Stimulated activated CD8-positive, alpha-beta memory T cell treated with anti-CD3 and anti-CD28 coated beads, Interleukin-12 subunit alpha, Interleukin-12 subunit beta, amount 100 ng/mL, for 1 hour (primary cell): ENCODE measurements at regions not wholly inside any gene's neighbourhood (a gene's known extent, or its start where the extent isn't known, plus 50 kb on each side); places are given as distances from the start of the nearest gene placed in this dataset.

Experiments used
- DNase-seq: peaks from one replicate; pipeline ENCODE4 v3.0.0-alpha.2; 2020; ENCODE audit warnings: low read depth

DNA sequence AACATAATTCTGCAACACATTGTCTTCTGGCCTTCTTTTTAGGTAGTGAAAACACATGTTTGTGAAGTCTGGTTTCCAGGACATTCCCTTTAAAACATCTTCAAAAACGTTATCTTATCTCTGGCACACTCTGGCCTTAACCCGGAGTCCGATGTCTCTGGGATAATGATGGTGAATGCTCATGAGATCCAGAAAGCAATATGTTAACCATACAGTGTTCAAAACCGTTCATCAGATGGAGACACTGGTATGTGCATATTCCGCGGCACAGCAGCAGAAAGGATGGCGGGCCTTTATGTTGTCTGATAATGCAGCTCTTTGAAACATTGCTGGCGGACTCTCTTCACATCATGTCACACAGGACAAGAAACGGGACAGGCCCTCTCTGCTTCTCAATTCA is 605.2 kb downstream of the CCDC171 start:
- no peak for DNase-seq

DNA sequence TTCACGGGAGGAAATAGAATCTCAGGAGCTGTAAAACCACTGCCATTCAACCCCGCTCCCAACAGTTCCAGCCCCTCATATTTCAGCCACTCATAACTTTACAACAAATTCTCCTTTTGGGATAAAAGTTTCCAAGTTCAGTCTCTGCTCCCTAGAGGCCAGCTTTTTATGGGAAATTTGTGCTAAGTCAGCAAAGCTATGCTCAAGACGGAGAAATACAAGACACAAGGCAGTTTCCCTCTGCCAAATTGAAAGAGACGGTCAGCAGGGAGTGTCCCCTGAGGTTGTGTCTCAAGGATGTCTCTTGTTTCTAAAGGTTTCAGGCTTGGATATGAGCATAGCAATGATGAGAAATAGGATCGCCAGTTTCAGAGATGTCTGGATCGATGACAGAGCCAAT is 608.6 kb downstream of the CCDC171 start:
- no peak for DNase-seq

DNA sequence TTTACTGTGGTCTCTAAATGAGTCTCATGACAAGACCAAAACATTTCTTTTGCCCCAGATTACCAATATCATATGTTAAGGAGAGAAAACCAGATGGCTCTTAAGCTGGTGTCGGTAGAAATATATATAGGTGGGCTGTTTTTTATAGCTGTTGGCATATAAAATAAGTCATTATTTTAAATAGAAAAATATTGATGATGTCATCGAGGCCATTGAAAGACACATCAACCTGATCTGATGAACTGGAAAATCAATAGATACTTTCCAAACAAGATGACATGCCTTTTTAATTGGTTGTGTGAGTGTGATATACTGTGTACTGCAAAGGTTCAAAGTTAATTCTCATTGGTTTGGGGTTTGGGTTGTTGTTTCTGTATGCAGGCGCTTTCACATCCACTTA is 617.3 kb downstream of the CCDC171 start:
- DNase-seq: no peak

DNA sequence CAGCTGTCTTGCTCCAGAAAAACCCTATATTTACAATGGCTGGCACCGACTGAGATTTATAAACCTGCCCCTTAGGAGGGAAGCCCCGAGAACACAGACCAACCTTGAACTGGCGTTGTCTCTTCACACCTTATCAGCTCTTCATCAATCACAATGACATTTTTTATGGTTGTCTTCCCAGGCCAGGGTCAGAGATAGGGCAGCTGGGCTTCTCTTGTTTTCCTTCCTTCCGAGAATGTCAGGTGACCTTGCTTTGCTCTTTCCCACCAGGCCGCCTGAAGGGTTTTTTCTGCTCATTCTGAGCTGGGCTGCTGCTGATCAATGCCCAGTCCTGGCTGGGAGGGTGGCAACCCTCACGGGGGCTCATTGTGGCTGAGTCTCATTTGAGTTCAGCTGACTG is 619.1 kb downstream of the CCDC171 start:
- no peak for DNase-seq

DNA sequence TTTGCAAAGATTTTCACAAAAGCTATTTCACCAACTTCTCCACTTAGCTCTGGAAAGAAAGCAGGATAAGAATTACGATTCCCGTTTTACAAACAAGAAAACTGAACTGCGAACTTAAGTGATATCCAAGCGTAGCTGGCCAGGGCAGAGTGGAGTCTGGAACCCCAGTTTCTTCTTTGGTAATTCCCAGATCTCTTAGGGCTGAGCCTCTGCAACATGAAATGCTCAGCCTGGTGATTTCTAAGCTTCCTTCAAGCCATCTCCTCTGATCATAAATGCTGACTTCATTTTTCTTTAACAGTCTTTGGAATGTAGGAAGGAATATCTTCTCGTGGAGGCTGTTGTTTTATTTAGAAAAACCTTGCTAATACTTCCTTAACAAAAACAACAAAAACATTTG is 620.0 kb downstream of the CCDC171 start:
- no peak for DNase-seq

DNA sequence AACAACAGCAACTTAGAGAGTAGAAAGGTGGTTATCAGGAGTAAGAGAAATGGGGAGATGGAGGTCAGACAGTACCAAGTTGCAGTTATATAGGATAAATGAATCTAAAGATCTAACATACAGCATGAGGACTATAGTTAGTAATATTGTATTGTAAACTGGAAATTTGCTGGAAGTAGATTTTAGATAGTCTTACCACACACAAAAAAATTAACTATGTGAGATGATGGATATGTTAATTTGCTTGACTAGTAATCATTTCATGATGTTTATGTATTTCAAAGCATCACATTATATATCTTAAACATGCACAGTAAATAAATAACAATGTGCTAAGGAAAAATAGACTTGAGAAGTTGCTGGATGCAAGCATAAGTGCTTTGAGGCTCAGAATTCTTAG is 622.1 kb downstream of the CCDC171 start:
- DNase-seq: no peak

DNA sequence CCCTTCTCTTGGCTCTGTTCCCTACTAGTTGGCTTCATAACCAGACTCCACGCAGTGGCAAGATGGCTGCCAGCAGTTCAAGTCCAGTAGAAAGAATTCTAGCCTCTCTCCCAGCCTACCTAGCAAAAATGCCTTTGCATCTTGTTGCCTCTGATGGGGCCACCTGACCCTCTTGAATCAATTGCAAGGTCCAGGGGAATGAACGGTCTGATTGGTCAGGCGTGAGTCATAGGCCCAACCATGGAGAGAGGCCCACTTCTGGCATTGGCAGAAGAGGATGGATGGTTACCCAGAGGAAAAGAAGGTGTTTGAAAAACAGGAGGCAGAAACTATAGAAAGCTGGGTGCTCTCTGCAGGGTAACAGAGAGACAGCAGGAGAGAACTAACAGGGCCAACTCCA is 622.6 kb downstream of the CCDC171 start:
- no peak for DNase-seq

DNA sequence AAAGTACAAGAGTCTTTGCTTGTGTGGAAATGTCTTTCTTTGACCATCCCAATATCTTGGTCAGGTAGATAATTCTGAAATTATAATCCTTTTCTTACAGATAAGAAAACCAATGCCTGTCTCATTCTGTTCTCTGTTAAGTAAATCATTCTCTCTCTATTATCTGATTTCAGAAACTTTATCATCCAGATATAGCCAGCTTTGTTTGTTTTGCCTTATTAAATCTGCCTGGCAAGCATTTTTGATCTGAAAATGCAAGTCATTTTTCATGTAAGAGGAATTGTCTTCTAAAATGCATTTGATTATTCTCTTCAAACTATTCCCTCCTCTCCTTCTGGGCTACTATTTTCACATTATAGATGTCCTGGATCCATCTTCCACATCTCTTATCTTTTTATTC is 625.5 kb downstream of the CCDC171 start:
- no peak for DNase-seq

DNA sequence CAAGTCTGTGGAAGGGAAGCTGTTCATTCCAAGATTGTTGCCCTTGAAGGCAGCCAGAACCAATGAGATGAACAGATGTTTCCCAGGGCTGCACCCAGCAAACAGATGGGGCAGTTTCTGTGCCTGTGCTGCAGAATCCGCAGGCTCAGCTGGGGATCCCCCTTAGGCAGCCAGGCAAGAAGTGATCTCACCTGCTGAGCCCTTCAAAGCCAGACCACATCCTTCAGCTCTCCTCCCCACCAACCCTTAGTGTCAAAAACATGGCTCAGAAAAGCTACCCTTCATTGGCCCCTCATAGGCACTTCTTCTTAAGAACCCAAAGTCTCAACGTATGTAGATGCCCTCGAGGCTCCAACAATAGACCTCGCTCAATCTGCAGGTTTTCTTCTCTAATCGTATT is 626.7 kb downstream of the CCDC171 start:
- peak; percentile 2 for DNase-seq

DNA sequence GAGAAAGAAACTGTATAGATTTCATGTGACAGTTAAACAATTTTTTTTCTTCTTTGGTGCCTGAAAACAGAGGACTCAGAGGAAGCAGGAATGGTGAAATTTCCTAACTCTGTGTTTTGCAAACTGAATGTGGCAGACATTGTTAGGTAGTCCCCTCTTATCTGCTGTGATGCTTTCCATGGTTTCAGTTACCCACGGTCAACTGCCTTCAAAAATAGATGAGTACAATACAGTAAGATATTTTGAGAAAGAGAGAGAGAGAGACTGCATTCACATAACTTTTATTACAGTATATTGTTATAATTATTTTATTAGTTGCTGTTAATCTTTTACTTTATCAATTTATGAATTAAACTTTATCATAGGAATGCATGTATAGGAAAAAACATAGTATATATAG is 627.2 kb downstream of the CCDC171 start:
- DNase-seq: no peak

DNA sequence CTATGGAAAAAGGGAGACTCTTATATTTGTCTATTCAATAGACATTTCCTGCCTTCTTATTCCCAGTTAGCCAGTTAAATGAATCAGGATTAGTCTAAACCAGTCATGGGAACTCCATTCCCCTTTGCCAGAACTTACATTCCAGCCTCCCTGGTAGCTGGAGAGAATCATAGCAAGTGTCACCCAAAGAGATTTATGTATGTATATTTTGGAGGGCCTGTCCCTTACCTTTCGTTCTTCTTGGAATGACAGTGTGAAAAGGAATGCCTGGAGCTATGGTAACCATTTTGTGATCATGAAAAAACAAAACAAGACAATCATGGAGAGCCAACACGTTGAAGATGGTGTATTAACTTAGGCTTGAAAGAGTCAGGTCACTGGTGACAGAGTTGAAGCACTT is 627.7 kb downstream of the CCDC171 start:
- DNase-seq: no peak

DNA sequence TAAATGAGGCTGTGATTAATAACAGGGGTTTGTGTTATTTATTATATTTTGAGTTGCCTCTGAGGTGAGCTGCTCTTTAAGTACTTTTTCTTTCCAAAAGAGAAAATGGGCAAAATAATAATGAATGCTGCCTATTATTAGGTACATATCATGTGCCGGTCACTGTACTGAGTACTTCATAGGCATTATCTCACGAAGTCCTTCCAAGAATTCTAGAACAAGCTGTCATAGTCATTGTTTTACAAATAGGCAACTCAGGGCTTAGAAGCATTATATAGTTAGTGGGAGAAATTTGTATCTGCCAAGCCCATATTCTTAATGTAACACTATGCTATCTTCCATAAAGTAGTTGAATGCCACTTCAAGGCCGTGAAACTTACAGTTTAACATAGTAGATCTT is 628.7 kb downstream of the CCDC171 start:
- no peak for DNase-seq

DNA sequence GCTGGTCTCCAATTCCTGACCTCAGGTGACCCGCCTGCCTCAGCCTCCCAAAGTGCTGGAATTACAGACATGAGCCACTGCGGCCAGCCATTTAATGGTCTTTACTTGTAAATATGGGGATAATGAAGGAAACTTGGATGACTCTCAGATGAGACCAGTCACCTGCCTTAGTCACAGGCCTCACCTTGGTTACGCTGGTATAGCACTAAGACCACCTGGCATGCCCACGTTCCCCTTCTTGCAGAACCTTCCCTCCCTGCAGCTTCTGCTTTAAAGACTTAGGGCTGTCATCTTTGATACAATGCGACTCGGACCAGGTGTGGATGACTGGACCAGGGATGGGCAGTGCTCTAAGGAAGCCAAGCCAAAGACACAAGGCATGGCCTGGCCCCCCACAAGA is 629.9 kb downstream of the CCDC171 start:
- DNase-seq: no peak

DNA sequence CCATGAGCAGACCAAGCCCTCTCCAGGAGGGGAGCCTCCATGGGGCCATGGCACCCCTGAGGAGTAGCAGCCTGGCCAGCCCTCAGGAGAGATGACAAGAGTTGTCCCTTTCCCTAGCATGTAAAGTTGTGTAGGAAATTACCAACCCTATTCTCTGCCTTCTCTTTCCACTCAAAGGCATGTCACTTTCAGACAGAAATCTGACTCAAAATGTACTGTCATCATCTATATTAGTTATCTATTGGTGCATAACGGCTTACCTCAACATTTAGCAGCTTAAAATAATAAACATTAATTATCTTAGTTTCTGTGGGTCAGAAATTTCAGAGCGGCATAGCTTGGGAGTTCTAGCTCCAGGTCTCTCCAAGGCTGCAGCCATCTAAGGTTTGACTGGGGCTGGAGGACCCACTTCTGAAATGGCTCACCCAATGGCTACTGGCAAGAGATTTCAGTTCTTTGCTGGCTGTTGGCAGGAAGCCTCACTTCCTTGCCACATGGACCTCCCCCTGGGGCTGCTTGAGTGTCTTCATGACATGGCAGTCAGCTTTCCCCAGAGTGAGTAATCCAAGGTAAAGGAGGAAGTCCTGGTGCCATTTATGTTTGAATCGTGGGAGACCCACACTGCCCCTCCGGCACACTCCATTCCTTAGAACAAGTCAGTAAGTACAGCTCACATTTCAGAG is 632.3 kb downstream of the CCDC171 start:
- no peak for DNase-seq

DNA sequence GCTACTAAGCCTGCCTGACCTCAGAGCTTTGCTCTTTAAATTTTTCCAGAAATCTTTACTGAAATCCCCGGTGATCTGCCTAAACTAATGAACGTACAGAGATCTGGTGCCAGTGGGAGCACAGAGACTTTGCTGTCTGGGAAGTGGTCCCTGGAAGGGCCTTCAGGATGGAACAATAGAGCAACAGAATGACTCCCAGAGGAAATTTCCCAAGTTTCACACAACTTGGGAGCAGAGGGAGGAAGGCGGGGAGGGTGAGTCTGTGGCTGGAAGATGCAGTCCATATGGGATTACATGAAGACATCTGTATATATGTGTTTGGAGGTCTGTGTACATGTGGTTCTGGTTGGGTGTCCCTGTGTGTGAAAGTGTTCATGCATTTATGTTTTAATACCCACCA is 638.3 kb downstream of the CCDC171 start:
- no peak for DNase-seq

DNA sequence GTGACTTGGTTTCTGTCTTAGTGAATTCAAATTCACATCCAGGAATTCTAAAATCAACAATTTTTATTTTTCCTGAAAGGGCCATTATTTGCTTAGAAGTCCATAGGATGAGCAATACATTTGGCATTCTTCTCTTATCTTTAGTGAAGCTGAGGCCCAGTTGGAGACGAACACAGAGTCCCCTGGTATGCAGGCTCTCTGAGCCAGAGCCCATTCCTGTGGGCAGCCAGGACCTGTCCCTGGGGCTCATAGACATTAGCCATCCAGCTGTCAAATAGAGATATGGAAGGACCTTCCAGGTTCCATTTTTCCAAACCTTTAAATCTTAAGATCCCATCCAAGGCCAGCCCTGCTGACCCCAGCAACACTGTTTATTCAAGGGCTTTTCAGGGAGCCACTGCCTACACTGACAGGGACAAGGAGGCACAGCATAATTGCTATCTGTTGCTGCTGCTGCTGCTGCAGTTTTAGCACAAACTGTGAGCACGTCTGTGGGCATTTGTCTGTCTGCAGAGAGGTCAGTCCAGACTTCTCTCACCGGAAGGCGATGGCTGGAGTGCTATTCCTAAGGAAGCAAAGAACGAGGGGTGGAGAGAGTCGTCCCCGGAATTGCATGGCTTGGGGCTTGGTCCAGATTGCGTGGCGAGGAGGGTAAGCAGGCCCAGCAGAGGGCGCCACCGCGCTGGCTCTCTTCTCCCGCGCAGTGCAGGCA is 639.0 kb downstream of the CCDC171 start:
- peak; percentile 25 for DNase-seq

DNA sequence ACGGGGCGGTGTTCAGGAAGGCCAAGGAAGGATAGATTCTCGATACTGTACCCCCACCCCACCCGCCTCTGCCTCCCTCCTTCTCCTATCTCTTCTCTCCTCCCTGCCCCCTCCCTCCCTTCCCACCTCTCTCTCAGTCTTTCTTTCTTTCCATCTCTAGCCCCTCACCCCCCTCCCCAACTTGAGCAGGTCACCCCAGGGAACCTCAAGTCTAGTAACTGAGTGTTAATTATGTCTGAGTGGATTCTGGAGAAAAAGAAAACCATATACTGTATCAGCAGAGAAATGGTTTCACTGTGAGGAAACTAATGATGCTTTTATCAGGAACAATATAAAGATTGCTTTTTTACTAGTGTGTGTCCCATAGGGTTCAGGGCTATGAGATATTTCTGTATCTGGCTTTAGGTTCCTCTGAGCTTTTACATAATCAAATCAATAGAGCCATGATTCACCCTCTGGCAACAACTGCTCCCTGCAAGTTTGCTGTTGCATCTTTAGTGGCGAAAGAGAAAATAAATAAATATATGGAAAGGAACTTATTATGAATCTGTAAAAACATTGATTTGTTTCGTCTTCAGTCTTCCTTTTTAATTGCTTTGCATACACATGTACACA is 639.7 kb downstream of the CCDC171 start:
- DNase-seq: no peak

DNA sequence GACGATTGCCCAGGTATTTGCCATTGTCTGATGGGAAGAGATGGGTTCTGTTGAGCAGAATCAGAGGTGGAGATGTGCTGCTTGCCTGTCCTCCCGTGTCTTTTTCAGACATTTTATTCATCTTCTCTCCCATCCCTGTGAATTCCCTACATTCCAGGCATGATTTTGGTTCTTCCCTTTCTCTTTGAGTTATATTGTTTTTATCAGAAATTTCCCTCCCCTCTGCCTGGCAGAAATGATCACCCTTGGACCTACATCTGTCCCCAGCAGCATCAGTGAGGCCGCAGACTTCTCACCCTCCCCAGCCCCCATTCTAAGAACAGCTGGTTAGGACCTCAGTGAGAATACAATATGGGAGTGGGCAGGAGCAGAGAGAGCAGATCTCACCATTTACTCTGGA is 640.2 kb downstream of the CCDC171 start:
- DNase-seq: no peak

DNA sequence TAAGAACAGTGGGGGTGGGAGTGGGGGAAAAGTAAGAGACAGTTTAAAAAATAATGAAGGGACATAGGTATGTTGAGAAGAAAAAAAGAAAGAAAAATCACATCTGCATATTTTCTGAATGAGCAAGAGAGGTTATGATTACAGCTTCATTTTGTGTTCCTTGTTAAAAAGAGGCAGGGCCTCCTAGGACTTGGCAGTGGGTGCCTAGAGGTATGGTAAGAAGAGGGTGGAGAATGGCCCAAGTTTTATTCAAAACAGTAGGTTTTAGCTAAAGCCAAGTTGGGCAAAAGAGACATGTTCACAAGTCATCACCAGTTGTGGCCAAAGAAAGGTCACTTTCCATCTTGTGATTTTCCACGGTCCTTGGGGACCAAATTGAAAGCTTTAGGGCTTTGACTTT is 643.4 kb downstream of the CCDC171 start:
- no peak for DNase-seq

DNA sequence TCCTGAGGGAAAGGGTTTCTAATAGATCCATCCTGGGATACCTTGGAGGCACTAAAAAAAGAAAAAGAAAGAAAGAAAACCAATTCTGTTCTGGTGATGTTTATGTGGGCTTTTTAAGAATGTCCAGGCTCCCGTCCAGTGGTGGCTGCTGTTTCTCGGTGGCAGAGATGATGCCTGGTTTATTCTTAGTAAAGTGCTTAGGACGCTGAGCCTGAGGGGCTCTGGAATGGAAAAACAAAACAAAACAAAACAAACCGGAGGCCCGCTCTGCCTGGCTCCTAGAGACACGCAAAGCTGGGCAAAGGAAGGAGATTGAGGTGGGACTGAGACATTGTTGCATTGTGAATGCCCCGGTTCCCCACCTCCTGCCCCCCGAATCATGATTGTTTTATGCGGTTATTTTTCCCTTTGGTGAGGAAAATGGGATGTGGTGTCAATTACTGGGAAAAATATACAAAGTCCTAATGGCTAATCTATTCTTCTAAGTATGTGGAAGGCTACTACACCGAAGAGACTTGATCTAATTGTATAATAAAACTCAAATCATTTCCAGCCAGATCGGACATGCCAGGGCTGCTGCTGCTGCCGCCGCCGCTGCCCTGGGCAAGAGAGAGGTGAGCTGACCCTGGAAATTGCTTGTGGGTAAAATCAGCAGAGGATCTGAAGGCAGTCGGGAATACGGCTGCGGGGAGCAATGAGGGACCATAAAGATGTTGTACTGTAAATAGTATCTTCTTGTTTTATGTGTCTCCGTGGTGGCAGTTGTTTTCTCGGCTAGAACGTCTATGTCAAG is 644.9 kb downstream of the CCDC171 start:
- no peak for DNase-seq

DNA sequence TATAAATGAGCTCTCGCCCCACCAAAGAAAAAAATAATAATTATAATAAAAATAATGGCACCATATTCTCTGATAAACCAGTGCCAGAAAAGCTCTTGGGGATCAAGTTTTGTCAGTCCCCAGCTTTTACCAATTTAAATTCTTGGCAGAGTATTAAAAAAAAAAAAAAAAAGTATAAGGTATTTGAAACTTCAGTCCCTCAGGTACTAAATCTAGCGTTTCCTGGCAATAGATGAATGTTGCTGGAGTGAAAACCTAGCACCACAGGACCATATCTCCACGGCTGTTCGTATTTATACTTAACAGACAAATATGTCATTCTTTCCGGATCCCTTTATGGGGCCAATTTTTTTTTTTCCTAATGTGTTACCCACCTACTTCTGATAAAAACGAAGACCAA is 646.2 kb downstream of the CCDC171 start:
- no peak for DNase-seq

DNA sequence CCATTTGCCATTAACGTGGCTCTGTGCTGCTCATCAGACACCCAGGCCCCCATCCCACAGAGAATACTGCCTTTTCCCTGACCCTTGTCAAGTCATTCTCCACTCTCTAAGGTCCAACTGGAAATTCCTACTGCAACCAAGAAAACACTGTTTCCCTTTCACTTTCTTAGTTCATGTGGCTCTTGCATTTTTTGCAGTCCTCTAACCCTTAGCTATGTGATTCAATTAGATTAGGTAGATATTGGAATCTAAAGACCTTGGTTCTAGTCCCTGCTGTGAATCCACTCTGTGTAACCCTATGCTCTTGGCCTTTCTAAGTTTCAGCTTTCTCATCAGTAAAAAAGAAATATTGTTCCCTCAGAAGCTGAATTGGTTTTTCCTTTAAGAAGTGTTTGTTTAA is 649.4 kb downstream of the CCDC171 start:
- no peak for DNase-seq
